Left hindlimb (tissue), 1 donor: ENCODE measurements at regions not wholly inside any gene's neighbourhood (a gene's known extent, or its start where the extent isn't known, plus 50 kb on each side); places are given as distances from the start of the nearest gene placed in this dataset.
"Not testable (repeated sequence)": the region's sequence is repeated elsewhere in the genome, so short reads cannot be mapped to it uniquely, and the experiment has no call there.

ENCODE experiments used
- DNase-seq: peaks from one replicate; pipeline ENCODE4 v3.0.0-alpha.2; 2018

DNA sequence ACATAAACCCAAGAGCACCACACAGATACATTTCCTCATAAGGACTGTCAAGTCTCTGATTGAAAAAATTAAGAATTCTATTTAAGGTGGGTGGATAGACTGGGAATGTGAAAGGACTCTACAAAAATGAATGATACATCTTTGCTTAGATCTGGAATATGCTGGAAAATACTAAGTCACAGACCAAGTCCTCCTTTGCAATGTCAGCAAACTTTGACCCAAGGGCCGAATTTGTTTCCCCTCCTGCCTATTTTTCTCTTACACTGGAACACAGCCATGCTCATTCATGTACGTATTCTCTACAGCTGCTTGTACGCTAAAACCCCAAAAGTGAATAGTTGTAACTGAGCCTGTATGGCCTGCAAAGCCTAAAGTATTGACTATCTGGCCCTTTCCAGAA is 180.7 kb downstream of the ADSS2 start:
- no peak for DNase-seq

DNA sequence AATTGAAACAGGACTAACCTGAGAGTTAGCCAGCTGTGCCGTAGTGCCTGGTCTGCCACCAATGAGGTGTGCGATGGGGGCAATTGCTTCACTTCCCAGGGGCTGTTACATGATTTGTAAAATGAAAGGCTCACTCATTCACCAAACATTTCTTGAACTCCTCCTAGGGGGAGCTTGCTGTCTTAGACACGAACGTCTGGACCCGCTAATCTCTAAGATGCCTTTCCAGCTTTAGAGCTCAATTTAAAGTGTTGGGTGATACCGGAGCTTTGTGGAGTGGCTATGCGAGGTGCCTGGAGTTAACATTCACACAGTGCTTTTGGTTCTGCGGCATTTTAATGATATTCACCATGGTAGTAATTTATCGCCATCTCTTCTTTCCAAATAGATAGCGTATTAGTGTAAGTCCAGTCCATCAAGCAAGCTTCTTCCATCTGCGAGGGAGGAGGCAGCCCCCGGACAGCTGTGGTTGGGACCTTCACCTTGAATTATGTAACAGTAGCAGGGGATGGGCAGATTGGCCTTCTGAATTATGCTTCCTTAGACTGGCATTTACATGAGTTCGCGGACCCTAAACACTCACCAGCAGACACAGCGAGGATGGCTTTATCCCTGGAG is 179.9 kb downstream of the ADSS2 start:
- no peak for DNase-seq

DNA sequence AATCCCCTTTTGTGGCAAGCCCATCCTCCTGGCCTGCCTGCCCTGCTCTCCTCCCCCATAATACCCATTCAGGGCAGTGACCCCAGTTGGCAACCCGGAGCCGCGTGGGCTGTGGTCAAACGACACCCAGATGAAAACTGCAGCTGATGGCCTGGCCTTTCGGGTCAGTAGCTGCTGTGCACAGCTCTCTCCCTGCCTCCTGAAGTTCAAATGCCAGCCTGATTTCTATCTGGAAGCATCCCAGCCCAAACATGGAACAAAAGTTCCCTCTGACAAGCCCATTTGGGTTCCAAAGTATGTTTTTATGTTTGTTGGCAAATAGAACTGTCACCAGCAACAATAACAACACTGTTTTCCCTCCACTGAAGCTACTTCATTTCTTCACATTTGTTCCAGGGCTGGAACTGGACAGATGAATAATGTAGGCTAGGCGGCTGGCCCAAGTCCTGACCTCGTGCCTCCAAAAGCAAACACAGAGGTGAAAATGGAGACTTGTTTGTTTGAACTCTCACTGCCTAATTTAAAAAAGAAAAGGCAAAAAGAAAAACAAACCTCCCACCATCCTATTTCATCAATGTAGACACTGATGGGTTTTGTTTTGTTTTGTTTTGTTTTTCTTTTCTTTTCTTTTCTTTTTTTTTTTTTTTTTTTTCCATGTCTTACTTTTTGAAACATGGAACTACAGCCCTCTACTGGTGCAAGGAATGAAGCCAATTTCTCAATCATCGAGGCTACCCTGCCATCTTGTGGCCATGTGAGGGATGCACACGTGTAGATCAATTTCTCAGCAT is 179.0 kb downstream of the ADSS2 start:
- peak; percentile 79 for DNase-seq

DNA sequence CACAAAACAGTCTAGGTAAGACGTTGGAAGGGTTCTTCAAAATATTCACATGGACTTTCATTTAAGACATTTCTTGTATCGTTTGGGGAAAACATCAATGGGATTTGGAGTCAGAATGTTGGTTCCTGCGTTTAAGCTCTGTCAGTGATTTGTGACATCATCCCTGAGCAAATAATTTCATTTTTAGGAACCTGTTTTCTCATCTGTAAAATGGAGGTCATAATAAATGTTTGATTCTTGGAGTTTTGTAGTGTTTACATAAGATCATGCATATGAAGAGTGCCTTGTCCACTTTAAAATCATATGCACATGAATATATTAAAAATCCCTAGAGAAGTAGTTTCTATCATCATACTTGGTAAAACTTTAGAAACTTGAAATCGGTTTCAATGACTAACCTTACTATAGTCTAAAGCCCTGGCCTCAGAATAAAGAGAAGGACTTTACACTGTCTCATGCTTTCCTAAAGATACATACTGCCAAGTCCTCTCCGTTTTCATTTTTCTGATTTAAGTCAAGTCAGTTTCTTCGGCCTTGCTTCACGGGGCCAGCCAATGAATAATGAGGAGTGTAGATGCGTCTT is 178.4 kb downstream of the ADSS2 start:
- DNase-seq: no peak

DNA sequence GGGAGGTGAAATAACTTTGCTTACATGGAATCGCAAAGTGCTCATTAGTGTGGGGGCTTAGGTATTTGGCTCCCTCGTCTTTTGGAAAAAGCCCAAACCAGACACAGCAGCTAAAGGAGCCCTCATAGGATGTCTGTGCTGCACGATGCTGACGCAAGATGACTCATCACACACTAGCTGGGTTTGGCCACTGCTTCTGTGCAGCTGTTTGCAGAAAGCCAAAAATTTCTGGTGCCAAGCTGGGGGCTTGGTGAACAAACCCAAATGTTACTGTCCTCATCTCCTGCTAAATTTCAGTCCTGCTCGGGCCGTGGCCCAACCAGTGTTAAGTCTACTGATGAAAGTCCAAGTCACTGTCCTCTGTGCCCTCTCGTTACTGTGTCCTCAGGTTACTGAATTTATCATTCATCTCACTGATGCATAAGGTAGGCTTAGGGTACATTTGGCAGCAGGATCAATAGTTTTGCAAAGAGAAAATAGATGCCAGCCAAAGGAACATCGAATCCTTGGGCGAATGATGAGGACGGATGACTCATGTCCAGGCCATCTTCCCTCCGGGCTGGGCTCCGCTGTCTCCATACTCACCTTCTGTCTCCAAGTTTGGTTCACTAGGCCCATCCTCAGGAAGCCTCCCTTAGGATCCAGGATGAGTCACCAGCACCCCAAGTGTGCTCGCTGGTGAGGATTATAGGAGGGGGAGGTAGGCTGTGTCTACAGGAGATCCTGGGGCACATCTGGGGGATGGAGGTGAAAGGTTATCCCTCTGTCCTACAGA is 177.7 kb downstream of the ADSS2 start:
- peak; percentile 85 for DNase-seq

DNA sequence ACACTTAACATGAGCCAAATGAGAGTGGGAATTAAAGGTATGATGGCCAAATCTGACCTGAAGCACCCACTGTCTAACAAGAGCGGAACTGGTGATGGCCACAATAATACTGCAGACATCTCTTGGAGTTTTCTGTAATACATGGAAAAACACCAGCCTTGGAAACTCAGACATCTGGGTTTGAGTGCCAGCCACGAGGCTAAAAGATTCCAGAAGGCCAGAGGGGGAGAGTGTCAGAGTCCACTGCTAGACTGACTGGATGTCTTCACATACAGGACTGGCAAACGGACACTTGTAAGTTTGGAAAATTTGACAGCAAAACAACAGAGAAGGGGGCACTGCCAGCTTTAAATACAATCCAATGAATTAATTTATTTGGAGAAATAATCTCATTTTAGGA is 175.1 kb downstream of the ADSS2 start:
- DNase-seq: no peak

DNA sequence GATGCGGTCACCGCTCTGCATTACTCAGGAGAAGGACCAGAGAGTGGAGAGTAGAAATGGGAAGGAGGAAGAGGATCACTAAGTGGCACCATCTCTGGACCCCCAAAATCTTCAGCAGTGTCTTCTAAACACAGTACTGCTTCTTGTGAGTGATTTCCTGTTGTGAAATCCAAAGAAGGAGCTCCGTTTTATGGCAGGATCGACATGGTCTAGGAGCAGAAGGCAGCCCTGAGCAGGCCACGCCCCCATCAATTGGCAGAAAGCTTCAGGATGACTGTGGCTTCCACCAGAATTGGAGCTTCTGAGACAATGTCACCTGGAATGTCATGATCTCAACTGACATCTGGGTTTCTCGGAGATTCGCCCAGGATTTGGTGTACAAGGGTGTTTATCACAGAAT is 171.5 kb downstream of the ADSS2 start:
- DNase-seq: no peak

DNA sequence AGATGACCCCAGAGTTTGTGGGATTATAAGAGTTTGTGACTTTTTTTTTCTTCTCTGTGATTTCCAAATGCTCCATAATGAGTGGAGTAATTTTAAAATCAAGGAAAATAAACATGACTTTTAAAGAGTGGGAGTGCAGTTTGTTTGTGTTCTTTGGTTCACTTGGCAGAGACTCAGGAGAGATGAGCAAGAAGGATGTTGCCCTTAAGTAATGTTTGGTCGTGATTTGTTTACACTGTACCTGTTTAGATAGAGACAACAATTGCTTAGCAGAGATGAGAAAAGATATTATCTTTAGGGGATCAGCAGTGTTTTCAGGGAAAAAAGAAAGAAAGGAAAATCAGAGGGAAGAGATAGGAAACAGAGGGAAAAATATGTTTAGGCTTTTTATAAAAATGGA is 170.8 kb downstream of the ADSS2 start:
- no peak for DNase-seq

DNA sequence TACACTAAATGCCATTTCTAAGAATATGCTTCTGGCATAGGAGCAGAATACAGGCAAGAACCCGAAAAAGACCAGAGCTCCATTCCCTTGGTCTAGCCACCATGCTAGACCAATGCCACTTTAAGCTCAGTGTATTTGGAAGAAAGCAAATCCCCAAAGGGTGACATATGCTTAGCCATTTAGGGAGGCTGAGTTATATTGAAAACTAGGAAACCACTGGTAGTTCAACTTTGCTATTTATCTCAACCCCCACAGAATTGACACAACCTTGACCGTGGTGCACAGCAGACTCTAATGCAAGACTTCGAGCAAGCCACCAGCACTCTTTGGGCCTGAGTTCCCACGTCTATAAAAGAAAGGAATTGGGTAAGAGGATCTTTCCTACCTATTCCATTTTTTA is 167.9 kb downstream of the ADSS2 start:
- no peak for DNase-seq

DNA sequence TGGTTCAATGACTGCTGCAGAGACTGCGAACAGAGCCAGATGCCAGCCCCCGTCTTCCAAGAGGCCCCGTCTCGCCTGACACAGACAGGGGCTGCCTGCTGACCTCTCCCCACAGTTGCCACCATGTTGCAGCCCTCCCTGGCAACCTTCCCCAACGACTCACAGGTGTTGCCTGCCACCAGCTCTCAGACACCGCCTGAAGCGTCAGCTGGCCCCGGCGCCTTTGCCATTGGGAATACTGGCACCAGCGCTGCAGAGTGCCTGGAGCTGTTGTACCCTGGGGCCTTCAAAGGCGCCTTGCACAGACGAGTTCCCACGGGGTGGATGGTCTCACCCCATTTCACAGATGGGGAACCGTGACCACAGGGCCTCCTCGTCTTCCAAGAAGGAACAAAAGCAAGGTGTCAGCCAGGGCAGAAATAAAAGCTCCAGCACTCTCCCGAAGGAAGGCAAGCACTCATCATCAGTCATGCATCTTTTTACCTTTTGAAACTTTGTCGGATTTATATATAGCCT is 167.0 kb downstream of the ADSS2 start:
- no peak for DNase-seq

DNA sequence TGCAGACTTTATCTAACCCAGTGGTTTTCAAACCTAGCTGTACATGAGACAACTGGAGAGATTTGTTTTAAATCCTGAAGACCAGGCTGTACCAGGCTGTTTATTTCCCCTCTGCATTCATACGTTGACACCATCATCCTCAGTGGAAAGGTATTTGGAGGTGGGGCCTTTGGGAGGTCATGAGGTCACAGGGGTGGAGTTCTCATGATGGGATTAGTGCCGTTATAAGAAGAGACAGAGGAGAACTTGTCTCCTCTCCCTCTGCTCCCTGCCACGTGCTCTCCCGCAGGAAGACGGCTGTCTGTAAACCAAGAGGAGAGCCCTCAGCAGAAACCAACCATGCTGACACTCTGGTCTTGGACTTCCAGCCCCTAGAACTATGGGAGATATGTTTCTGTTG is 165.4 kb downstream of the ADSS2 start:
- no peak for DNase-seq

DNA sequence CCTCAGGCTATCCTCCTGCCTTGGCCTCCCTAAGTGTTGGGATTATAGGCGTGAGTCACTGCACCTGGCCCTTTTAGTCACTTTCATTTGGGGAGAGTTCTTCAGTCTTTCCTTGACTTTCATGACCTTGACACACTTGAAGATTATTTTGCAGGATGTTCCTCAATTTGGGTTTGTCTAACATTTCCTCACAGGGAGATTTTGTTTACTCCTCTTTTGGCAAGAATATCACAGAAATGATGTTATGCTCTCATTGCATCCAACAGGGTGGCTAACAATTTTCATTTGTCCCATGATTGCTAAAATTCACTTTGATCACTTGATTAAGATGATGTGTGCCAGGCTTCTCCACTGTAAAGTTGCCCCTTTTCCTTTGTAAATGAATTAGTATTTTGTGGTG is 164.0 kb downstream of the ADSS2 start:
- DNase-seq: no peak

DNA sequence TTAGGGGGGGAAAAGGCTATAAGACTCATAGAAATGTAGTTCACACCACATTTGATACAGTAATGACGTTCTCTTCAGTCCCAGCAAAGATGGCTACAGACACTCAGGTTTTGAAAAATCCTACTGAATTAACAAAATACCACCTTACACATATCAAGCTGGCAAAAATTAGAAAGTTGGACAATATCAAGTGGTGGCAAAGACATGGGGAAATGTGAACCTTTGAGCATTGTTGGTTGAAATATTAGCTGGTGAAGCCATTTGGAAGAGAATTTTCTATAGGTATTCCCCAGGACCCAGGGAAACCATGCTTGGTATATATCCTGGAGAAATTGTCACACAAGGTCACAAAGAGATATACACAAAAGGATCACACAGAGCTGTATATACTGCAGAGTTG is 163.0 kb downstream of the ADSS2 start:
- DNase-seq: no peak

DNA sequence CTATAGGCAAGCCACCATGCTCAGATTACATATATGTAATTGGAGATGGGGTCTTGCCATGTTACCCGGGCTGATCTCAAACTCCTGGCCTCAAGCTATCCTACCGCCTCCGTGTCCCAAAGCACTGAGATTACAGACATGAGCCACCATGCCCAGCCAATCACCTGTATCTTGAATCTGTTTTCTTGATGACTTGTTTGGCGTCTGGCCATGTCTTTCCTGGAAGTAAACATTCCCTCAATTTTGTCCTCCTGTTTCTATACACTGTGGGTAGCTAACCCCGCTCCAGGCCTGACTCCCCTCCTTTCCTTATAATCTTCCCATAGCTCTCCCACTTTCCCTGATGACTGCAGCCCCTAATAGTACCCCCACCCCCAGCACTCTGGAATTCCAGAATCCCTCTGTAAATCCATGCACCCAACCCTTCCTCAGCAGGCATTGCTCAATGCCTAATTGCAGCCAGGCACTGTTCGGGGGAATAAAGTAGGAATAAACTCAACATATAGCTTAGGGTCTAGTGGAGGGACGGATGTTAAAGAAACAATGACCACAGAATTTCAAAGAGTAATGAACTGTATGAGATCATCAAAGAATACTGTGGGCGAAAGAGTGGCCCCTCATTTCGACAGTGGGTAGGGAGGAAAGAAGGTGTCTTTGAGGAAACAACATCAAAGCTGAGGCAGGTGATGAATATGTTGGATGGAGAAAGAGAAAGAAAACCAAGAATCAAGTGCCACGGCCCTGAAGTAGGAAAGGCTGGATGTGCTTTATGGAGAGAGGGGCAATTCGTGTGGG is 161.5 kb downstream of the ADSS2 start:
- DNase-seq: no peak

DNA sequence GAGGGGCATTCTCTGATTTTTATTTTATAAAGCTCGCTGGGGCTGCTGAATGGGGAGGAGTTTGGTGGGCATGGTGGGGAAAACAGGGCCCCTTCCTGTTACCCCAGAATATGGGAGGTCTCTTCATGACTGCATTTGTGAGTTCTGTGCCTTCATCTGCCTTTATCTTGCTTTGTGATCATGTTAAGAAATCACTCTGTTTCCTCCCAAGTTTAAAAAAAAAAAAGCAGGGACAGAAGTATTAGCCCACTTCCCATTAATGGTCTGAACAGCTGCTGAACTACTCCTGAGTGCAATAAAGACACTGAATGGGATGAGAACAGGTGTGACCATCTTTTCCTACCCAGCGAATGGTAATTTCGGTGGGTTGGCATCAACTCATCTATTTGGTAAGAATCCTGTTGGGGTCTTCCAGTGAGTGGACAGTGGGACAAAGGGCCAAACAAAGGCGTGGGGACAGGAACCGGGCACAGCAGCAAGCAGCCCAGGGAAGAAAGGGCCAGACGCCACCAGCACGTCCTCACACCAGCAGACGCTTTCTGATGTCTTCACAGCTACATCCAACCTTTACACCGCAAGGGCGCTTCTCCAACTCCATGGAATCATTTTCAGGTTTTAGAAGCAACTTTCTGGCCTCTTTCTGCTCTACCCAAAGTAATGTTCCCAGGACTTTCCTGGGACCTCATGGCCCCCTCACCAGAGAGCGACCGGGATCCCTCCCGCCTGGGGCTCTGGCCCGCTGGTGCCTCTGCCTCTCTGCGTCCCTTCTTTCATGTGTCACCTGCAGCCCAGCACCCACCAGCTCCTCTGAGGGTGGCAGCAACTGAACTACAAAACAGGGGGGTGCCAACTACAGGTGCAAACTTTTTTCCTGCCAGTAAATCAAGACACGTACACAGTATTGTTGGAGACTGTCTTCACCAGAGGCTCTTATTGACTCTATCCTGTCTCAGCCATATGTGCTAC is 160.2 kb downstream of the ADSS2 start:
- no peak for DNase-seq

DNA sequence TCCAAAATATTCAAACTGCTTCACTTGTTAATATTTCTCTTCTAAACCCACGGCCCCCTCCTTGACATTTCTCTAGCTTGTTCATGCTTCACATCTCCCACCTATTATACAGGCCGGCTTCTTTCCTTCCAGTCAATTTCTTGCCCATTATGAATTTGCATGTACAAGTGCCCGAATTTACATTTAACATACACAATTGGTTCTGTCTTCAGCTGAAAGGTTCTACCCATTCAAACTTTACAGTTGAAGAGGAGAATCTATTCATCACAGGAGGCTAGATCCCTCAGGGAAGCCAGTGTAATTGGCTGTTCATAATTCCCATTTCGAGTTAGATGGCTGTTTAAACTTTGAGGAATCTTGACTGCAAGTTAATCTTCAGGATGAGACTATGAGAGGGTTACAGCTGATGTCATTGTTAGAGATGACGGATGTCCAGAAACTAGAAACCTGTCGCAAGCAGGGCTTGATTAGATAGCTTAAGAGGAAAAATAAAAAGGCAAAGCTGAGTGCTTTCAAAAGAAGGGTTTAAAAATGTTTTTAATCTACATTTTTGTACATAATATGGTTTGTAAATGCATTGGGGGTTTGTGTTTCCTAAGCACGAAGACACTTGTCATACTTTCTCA is 157.0 kb downstream of the ADSS2 start:
- DNase-seq: no peak

DNA sequence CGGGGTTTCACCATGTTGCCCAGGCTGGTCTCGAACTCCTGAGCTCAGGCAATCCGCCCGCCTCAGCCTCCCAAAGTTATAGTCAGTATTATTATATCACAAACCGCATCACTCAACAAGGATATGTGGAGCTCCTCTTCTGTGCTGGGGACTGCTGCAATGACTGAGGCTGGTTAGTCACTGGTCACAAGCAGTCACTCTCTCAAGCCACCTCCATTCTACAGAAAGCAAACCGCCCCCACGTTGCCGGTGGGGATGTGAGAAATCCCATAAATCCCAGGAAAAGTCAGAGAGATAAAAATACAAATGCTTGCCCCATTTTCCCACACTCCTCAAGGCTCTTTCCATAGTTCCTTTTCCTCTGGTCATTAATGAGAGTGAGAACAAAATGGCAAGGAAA is 155.7 kb downstream of the ADSS2 start:
- no peak for DNase-seq

DNA sequence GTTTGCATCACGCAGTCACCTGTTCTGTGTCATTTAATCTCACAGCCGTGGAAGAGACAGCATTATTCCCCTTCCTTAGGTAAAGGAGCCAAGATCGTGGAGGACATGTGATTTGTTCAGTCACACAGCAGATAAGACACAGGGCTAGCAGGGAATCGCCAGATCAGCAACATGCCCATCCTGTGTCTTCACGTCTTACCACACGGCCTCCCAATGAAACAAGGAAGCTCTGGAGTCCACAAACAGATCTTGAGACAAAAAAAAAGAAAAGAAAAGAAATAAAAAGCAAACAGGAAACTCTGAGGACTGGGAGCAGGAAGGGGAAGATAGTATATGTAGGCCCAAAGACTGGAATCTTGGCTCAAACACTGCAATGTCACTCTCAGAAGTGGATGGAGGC is 155.3 kb downstream of the ADSS2 start:
- no peak for DNase-seq

DNA sequence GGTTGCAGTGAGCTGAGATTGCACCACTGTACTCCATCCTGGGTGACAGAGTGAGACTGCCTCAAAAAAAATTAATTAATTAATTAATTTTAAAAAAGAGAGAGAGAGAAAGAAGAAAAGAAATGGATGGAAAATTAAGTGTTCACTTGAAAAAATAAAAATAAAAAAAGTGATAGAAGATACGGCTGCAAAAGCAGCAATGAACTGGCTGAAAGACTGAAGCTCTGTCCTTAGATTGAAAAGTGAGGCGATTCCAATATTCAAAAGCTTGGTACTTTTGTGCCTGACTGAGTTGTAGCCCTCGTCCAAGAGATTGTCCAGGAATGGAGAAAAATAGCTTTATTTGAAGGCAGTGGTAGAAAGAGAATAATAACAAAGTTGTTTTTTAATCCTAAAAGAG is 154.6 kb downstream of the ADSS2 start:
- DNase-seq: no peak

DNA sequence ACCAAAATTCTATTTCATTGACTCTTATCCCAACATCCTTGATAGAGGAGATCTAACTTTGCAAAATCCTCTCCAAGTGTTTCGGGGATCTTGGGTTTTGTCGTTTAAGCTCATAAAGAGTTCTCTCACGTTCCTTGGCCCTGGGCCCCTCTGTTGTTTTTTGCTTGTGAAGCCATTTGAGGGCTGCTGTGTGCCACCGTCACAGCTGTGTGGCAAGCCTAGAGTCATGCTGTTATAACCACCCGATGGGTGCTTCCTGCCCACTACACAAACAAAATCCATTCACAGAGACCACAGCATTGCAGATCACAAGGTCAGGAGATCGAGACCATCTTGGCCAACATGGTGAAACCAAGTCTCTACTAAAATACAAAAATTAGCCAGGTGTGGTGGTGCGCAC is 154.1 kb downstream of the ADSS2 start:
- no peak for DNase-seq

DNA sequence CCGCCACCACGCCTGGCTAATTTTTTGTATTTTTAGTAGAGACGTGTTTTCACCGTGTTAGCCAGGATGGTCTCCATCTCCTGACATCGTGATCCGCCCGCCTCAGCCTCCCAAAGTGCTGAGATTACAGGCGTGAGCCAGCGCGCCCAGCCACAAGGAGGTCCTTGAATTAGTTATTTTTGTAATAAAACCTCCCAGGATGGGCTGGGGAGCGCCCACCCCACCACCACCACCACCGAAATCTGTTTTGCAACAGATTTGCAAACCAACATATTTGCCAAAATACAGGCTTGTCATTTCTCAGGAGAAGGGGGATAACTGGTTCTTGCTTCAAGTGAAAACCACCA is 151.7 kb downstream of the ADSS2 start:
- not testable (repeated sequence) for DNase-seq
